MM.1S (cell line): ENCODE measurements at regions not wholly inside any gene's neighbourhood (a gene's known extent, or its start where the extent isn't known, plus 50 kb on each side); places are given as distances from the start of the nearest gene placed in this dataset.

Experiments
- CTCF ChIP-seq: fragments of 300-600 bp; sonication (generic); IDR thresholded peaks from 2 replicates; pipeline ENCODE4 v1.5.1; 2016; ENCODE audit warnings: antibody characterized with exemption, low read length, mixed read lengths
- EZH2 ChIP-seq: fragments of 300-600 bp; sonication (generic); optimal IDR thresholded peaks from 2 replicates; pipeline ENCODE3; 2017; ENCODE audit warnings: low read depth, mild to moderate bottlenecking, antibody characterized with exemption, low read length, mixed read lengths
- EZH2phosphoT487 ChIP-seq: fragments of 300-600 bp; sonication (generic); IDR thresholded peaks from 2 replicates; pipeline ENCODE4 v1.6.1; 2018; ENCODE audit warnings: antibody characterized with exemption, low read length

GRCh38 chr18:25743646-25744151 is 346.7 kb downstream of the SS18 start:
- TF ChIP-seq EZH2phosphoT487 = no peak
- TF ChIP-seq CTCF = no peak
- no peak for TF ChIP-seq EZH2
